ENCODE measurements at regions not wholly inside any gene's neighbourhood (a gene's known extent, or its start where the extent isn't known, plus 50 kb on each side); places are given as distances from the start of the nearest gene placed in this dataset.
A peak's percentile ranks its signal among the peaks of the same experiment; 100 is the strongest.
"Not testable (repeated sequence)": the region's sequence is repeated elsewhere in the genome, so short reads cannot be mapped to it uniquely, and the experiment has no call there.

- Mint-ChIP-seq H3K9me3 (no peaks in the 10 kb centered on the region), H3K4me3 (peak overlapping the region in 9 of 10 donors; percentile 19 to 81 (median 64)), H3K36me3 (no peaks in the 10 kb centered on the region), H3K27ac (peak overlapping the region; percentile 53 to 93 (median 88)), H3K27me3 (no peaks in the 10 kb centered on the region), H3K4me1 (peaks cover 27 to 67% (median 44%) of the 10 kb centered on the region in 4 donors)
- ATAC-seq (no peak), DNase-seq (no peak)
- POLR2A ChIA-PET: interaction anchor here (0.5 to 15.0 kb wide), 11 partner anchors 8 to 61 kb away, joined by 3 to 170 read pairs (median 4); partner anchors contain the start of gene CHD2
These were observed 60.4 kb upstream of the CHD2 start for GRCh38 chr15:92839696-92840095.

- POLR2A ChIA-PET: interaction anchor here (0.5 to 15.0 kb wide), 12 partner anchors 8 to 60 kb away, joined by 3 to 170 read pairs (median 4); partner anchors contain the start of gene CHD2
- Mint-ChIP-seq H3K27ac (peak overlapping the region; percentile 53 to 91 (median 84)), H3K27me3 (no peaks in the 10 kb centered on the region), H3K9me3 (no peaks in the 10 kb centered on the region), H3K4me1 (peaks cover 31 to 70% (median 49%) of the 10 kb centered on the region in 4 donors), H3K4me3 (peak overlapping the region in 9 of 10 donors; percentile 15 to 81 (median 42)), H3K36me3 (no peaks in the 10 kb centered on the region)
- ATAC-seq (no peak), DNase-seq (no peak)
These were observed 60.0 kb upstream of the CHD2 start for GRCh38 chr15:92840149-92840548.

GRCh38 chr15:92843326-92843725 lies 56.8 kb upstream of the CHD2 start:
- POLR2A ChIA-PET: interaction anchor here (0.7 to 15.0 kb wide), 7 partner anchors 12 to 162 kb away, joined by 3 to 170 read pairs (median 19); no protein-coding TSS in a partner anchor
- no peaks in the 10 kb centered on the region for H3K36me3 Mint-ChIP-seq
- DNase-seq (no peak), ATAC-seq (no peak)
- H3K9me3 Mint-ChIP-seq: no peaks in the 10 kb centered on the region
- H3K27ac Mint-ChIP-seq: peak overlapping the region; percentile 81 to 100 (median 95)
- peak overlapping the region in 8 of 10 donors; percentile 43 to 89 (median 74) for H3K4me3 Mint-ChIP-seq
- peaks cover 33 to 85% (median 74%) of the 10 kb centered on the region in 4 donors for H3K4me1 Mint-ChIP-seq
- H3K27me3 Mint-ChIP-seq: no peaks in the 10 kb centered on the region

- no peaks in the 10 kb centered on the region for H3K27me3 Mint-ChIP-seq
- H3K36me3 Mint-ChIP-seq: no peaks in the 10 kb centered on the region
- peak in 2 of 10 donors; percentile 18 to 28 for DNase-seq
- no peaks in the 10 kb centered on the region for H3K9me3 Mint-ChIP-seq
- peaks cover 30 to 85% (median 74%) of the 10 kb centered on the region in 4 donors for H3K4me1 Mint-ChIP-seq
- ATAC-seq: peak; percentile 41 to 43
- H3K4me3 Mint-ChIP-seq: peak overlapping the region; percentile 36 to 92 (median 77)
- peak overlapping the region; percentile 90 to 100 (median 96) for H3K27ac Mint-ChIP-seq
- POLR2A ChIA-PET: interaction anchor here (0.7 to 15.0 kb wide), 8 partner anchors 9 to 161 kb away, joined by 3 to 170 read pairs (median 12); no protein-coding TSS in a partner anchor
These were observed 56.3 kb upstream of the CHD2 start for GRCh38 chr15:92843814-92844213.

GRCh38 chr15:92845126-92845508 lies 55.0 kb upstream of the CHD2 start:
- Mint-ChIP-seq H3K27me3 (no peaks in the 10 kb centered on the region), H3K27ac (peak overlapping the region; percentile 90 to 100 (median 97)), H3K36me3 (no peaks in the 10 kb centered on the region), H3K4me3 (peak overlapping the region; percentile 68 to 92 (median 88)), H3K9me3 (no peaks in the 10 kb centered on the region), H3K4me1 (peaks cover 32 to 86% (median 74%) of the 10 kb centered on the region in 4 donors)
- DNase-seq (peak in 4 of 10 donors; percentile 13 to 78 (median 71)), ATAC-seq (peak; percentile 38 to 43)
- POLR2A ChIA-PET: interaction anchor here (0.6 to 15.0 kb wide), 5 partner anchors 13 to 36 kb away, joined by 3 to 170 read pairs (median 105); no protein-coding TSS in a partner anchor

- Mint-ChIP-seq H3K4me1 (peaks cover 30 to 84% (median 70%) of the 10 kb centered on the region in 4 donors), H3K27me3 (no peaks in the 10 kb centered on the region), H3K27ac (peak overlapping the region in 9 of 10 donors; percentile 28 to 100 (median 84)), H3K4me3 (peak overlapping the region in 1 of 10 donors; percentile 9), H3K36me3 (no peaks in the 10 kb centered on the region), H3K9me3 (no peaks in the 10 kb centered on the region)
- ATAC-seq: no peak
- no peak for DNase-seq
- POLR2A ChIA-PET: interaction anchor here (0.7 to 15.0 kb wide), 5 partner anchors 9 to 45 kb away, joined by 3 to 170 read pairs (median 105); no protein-coding TSS in a partner anchor
These were observed 53.4 kb upstream of the CHD2 start for GRCh38 chr15:92846741-92847140.

GRCh38 chr15:92847841-92848240 lies 52.3 kb upstream of the CHD2 start:
- Mint-ChIP-seq H3K27ac (peak overlapping the region; percentile 9 to 100 (median 89)), H3K27me3 (no peaks in the 10 kb centered on the region), H3K4me3 (peak overlapping the region in 7 of 10 donors; percentile 8 to 64 (median 37)), H3K4me1 (peaks cover 26 to 76% (median 70%) of the 10 kb centered on the region in 4 donors), H3K36me3 (no peaks in the 10 kb centered on the region), H3K9me3 (no peaks in the 10 kb centered on the region)
- ATAC-seq: no peak
- POLR2A ChIA-PET: interaction anchor here (0.9 to 15.0 kb wide), 8 partner anchors 8 to 70 kb away, joined by 3 to 202 read pairs (median 10); partner anchors contain the start of gene CHD2
- no peak for DNase-seq

GRCh38 chr15:92848464-92848851 lies 51.7 kb upstream of the CHD2 start:
- no peaks in the 10 kb centered on the region for H3K36me3 Mint-ChIP-seq
- ATAC-seq (no peak), DNase-seq (no peak)
- POLR2A ChIA-PET: interaction anchor here (0.9 to 15.0 kb wide), 10 partner anchors 9 to 69 kb away, joined by 3 to 202 read pairs (median 7); partner anchors contain the start of gene CHD2
- H3K27me3 Mint-ChIP-seq: no peaks in the 10 kb centered on the region
- peak overlapping the region; percentile 53 to 100 (median 92) for H3K27ac Mint-ChIP-seq
- peak overlapping the region in 6 of 10 donors; percentile 29 to 75 (median 64) for H3K4me3 Mint-ChIP-seq
- no peaks in the 10 kb centered on the region for H3K9me3 Mint-ChIP-seq
- H3K4me1 Mint-ChIP-seq: peaks cover 27 to 77% (median 70%) of the 10 kb centered on the region in 4 donors

- ATAC-seq (peak; percentile 88 to 92), DNase-seq (peak in 8 of 10 donors; percentile 17 to 71 (median 43))
- Mint-ChIP-seq H3K27ac (peak overlapping the region; percentile 68 to 100 (median 92)), H3K4me1 (peaks cover 25 to 76% (median 70%) of the 10 kb centered on the region in 4 donors), H3K4me3 (peak overlapping the region; percentile 48 to 76 (median 64)), H3K27me3 (no peaks in the 10 kb centered on the region), H3K9me3 (no peaks in the 10 kb centered on the region), H3K36me3 (no peaks in the 10 kb centered on the region)
- POLR2A ChIA-PET: interaction anchor here (0.6 to 15.0 kb wide), 22 partner anchors 9 to 72 kb away, joined by 3 to 202 read pairs (median 4); partner anchors contain the start of gene CHD2
These were observed 51.1 kb upstream of the CHD2 start for GRCh38 chr15:92848852-92849598.

GRCh38 chr15:92850218-92850617 lies 49.9 kb upstream of the CHD2 start:
- H3K27me3 Mint-ChIP-seq, H3K9me3 Mint-ChIP-seq, H3K36me3 Mint-ChIP-seq: not testable (repeated sequence)
- Mint-ChIP-seq H3K4me3 (peak overlapping the region in 8 of 10 donors; percentile 18 to 65 (median 50)), H3K27ac (peak overlapping the region; percentile 68 to 100 (median 92)), H3K4me1 (peaks cover 22 to 69% (median 63%) of the 10 kb centered on the region in 4 donors)
- DNase-seq: peak in 4 of 10 donors; percentile 16 to 42 (median 29)
- POLR2A ChIA-PET: interaction anchor here (0.7 to 15.0 kb wide), 11 partner anchors 10 to 126 kb away, joined by 3 to 202 read pairs (median 8); partner anchors contain the start of gene CHD2
- peak in 1 of 2 donors; percentile 6 for ATAC-seq

All from naive thymus-derived CD8-positive, alpha-beta T cell (primary cell).